HG03439 (cell line): ENCODE measurements at regions not wholly inside any gene's neighbourhood (a gene's known extent, or its start where the extent isn't known, plus 50 kb on each side); places are given as distances from the start of the nearest gene placed in this dataset.

ENCODE experiments used
- ATAC-seq: cut with Tn5 transposase; IDR thresholded peaks from one replicate; pipeline ENCODE4 v1.9.1; 2021; ENCODE audit warnings: mild to moderate bottlenecking, moderate library complexity; ENCODE audit not compliant: unreplicated experiment

- no peak for ATAC-seq
Measured at GRCh38 chr3:31244929-31245817, 287.6 kb upstream of the STT3B start.

- ATAC-seq, result no peak
Measured at GRCh38 chr3:31246293-31247062, 286.2 kb upstream of the STT3B start.

DNA sequence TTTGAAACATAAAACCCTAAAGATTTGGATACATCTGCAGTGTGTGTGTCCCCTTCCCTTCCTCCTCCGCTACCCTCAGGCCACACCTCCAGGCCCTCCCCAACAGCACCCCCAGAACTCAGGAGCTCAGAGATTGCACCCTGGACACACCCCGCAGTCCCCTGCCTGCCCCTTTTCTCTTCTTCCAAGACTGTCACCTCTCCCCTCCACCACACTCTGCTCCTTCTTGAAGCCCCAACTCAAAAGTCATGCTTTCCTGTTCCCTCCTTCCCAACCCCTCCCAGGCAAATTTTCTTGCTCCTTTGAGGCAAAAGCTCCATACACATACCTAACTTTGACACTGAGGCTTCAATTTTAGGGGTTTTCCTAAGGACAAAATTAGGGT, 285.7 kb upstream of the STT3B start:
- ATAC-seq, result no peak

GRCh38 chr3:31247850-31248562, 284.7 kb upstream of the STT3B start:
- ATAC-seq, result peak; percentile 55

DNA sequence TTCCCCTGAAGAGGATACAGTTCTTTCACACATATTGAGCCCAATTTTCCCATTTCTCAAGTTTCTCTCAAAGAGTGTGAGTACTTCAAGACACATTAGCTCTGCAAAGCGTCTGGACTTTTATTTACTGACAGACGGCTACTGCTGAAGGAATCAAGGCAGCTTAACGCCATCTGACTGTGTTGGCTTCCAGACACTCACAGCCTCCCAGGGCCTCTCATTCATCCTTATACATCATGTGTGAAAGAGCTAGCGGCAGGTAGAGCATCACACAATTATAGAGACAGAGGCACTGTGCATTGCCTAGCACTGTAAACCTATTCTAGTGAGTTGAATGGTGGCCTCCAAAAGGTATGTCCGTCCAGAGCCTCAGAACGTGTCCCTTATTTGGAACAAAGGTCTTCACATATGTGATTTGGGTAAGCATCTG, 284.1 kb upstream of the STT3B start:
- peak; percentile 11 for ATAC-seq

GRCh38 chr3:31249545-31249944, 283.2 kb upstream of the STT3B start:
- no peak for ATAC-seq

GRCh38 chr3:31250116-31250777, 282.5 kb upstream of the STT3B start:
- no peak for ATAC-seq

- no peak for ATAC-seq
Measured at GRCh38 chr3:31251083-31251482, 281.6 kb upstream of the STT3B start.

GRCh38 chr3:31252216-31253185, 280.2 kb upstream of the STT3B start:
- no peak for ATAC-seq

DNA sequence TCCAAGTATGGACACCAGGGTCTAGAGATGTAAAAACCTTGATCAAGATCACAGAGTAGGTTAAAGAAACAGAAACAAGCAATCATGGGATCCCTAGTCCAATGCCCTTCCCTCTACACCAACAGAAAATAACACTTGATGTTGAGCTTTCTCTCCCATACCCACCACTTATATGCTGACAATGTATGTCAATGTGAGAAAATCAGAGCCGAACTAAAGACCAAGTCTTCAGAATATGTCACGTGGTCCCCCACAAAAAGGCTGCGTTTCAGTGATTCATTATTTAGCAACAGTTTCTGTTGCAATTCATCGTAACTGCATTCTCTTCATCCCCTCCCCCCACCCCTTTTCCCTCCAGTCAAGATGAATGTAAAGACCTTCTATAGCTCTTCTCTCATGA, 278.9 kb upstream of the STT3B start:
- no peak for ATAC-seq

DNA sequence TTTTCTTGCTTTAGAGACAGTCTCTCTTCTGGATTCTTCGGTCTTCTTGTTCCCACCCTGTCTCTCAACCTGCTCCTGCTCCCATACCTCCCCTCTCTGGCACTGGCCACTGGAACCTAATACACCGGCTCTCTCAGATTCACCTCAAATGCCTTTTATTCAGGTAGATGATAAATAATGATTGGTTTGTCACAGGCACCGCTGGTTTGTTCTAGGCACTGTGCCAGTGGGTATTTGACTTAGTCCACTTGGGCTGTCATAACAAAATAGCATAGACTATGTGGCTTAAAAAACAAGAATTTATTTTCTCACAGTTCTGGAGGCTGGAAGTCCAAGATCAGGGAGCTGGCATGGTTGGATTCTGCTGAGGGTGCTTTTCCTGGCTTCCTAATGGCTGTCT, 278.2 kb upstream of the STT3B start:
- no peak for ATAC-seq

DNA sequence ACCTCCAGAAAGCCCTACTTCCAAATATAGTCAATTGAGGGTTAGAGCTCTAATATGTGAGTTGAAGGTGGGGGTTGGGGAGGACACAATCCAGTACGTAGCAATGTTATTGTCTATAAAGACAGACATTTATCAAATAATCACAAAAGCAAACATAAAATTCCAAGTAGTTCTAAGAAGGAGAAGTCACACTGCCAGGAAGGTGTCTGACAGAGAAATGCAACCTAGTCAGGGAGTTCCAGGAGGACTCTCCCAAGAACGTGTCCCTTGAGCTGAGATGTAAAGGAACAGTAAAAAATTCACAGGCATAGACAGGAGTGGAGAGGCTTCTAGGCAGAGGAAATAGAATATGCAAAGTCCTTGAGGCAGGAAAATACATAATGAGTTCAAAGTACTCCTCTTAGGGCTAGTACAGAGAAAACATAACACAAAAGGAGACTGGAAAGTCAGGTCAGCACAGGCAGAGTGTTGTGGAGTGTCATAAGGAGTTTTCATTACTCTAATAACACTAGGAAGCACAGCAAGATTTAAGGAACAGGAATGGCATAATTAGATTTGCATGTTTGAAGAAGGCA, 277.6 kb upstream of the STT3B start:
- no peak for ATAC-seq

- no peak for ATAC-seq
Measured at GRCh38 chr3:31262201-31262600, 270.5 kb upstream of the STT3B start.

DNA sequence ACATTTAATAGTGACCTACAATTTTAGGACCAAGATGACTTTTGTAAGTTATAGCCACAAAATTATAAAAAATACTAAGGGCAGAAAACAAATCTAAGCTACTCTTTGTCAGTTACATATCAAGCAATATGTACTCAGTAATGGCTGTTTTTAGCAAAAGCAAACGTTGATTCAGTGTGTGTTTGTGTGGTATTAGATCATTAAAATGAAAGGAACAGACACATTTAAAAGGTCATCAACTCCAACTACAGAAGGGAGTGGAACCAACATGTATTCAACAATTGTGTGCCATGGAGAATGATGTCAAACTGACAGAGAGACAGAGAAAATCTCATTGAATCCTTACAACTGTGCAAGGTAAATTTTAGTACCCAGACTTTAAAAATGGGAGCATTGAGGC, 268.8 kb upstream of the STT3B start:
- no peak for ATAC-seq

DNA sequence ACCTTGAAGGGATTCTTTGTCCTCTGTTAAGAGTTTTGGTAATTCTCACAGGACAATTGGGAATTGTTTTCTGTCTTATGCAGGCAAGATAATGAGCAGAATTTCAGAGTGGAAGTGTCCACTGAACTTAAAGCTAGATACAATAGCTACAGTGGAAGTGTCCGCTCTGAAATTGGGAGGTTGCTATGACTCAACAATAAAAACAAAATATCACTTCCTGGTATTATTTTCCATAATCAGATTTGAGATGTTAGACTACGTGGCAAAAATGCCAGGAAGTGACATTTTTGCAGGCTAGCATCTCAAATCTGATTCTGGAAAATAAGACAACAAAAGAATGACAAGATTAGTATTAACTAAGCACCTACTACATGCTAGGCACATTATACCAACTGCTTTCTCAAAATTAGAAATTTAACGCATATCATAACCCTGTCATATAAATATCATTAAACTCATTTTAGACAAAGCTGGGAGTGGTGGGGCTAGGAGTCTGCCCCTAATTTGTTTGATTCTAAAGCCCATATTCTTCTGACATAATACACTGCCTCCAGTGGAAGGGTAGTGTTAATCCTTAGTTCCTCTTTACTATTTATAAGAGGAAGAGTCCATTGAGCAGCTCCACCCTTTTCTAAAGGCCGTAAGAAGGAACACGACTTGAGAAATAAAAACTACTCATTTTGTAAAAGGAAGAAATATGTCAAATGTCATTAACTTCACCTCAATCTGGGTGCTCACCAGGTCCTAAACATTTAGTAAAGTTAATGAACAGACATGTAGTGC, 266.9 kb upstream of the STT3B start:
- ATAC-seq, result no peak

DNA sequence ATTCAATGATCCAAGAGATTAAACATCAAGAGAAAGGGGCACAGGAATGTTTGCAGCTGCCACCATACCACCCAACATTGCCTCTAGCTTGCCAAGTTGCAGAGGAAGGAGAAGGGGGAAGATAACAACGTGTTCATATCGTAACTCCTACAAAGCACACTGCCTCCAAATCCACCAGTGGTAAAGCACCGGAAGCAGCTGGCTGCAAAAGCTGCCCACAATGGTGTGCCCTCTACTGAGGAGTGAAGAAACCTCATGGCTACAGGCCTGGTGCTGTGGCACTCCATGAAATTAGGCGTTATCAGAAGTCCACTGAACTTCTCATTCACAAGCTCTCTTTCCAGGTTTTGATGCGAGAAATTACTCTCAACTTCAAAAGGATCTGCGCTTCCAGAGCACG, 263.9 kb upstream of the STT3B start:
- no peak for ATAC-seq

GRCh38 chr3:31270010-31270409, 262.7 kb upstream of the STT3B start:
- no peak for ATAC-seq

DNA sequence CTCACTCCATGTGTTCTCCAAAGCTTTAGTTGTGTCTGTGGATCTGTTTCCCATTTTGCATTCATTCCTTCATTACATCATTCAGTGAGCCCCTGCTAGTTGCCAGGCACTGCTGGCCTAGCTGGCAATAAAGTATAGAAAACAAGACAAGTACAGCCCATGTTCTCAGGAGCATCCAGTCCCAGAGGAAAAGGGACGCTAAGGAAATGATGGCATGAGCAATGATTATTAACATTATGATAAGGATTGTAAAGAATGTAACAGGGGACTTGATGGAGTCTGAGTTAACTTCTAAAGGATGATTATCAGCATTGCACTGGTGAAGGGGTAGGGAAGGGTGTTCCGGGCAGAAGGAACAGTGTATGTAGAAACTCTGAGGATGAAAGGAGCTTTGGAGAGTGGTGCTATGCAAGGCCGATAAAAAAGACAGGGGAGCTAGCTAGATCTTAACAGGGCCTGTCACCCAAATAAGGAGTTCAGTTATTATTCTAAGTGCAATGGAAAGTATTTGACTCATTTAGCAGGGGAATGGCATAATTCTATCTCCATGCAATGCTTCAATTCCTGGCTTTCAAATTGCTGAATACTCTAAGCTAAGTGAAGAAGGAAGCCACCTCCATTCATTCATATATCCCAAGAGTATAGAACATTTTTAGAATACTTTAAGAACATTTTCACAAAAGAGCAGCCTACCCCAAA, 258.2 kb upstream of the STT3B start:
- ATAC-seq, result no peak
